ENCODE measurements at regions not wholly inside any gene's neighbourhood (a gene's known extent, or its start where the extent isn't known, plus 50 kb on each side); places are given as distances from the start of the nearest gene placed in this dataset.

- no peak for DNase-seq (ENCODE audit: low read depth)
Measured at GRCh38 chr12:23462546-23462945, 486.9 kb downstream of the SOX5 start.

GRCh38 chr12:23463172-23463571, 486.3 kb downstream of the SOX5 start:
- no peak for DNase-seq (ENCODE audit: low read depth)

- no peak for DNase-seq (ENCODE audit: low read depth)
Measured at GRCh38 chr12:23464241-23464812, 485.1 kb downstream of the SOX5 start.

- no peak for DNase-seq (ENCODE audit: low read depth)
Measured at GRCh38 chr12:23472329-23472971, 477.0 kb downstream of the SOX5 start.

GRCh38 chr12:23473071-23473470, 476.4 kb downstream of the SOX5 start:
- DNase-seq (ENCODE audit: low read depth), result no peak

GRCh38 chr12:23474438-23474976, 475.0 kb downstream of the SOX5 start:
- DNase-seq (ENCODE audit: low read depth), result no peak

Measured in RPMI7951 (cell line).